Sigmoid colon (tissue), 4 donors: ENCODE measurements at regions not wholly inside any gene's neighbourhood (a gene's known extent, or its start where the extent isn't known, plus 50 kb on each side); places are given as distances from the start of the nearest gene placed in this dataset.

Source experiments
- POLR2AphosphoS5 ChIP-seq, 4 donors: sonication (generic); formaldehyde crosslinking; IDR thresholded peaks; one replicate each; pipeline ENCODE4 v1.6.1; 2017; ENCODE audit warnings: antibody characterized with exemption in 4 of 4
- TF ChIP-seq, protein P1 (sequence below), 4 experiments: fragments of 450-650 bp in 3 of 4; fragments of 200-600 bp in 1 of 4; IDR thresholded peaks; one replicate each; pipeline ENCODE4 v1.5.1; 2016 to 2019; ENCODE audit warnings: antibody characterized with exemption in 4 of 4, mild to moderate bottlenecking in 3 of 4, moderate library complexity in 2 of 4

DNA sequence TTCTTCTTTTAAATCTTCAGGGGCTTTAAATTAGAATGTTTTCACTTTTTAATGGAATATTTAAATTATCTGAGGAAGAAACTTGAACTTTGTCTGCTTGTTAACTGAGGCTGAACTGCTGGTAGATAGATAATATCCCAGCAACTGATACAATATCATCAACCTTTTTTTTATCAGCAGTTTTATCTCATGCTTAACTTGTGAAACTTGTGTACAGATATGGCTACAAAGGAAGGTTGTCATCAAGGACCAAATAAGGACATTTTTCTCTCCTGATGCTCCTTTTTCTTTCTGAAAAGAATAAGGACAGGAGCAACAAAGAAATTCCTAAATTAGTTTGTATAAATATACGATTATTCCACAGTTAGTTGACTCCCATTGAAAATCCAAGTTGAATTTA lies 66.4 kb upstream of the KBTBD8 start:
- TF ChIP-seq POLR2AphosphoS5 (IDR thresholded peaks at IDR 0.05) = no peak
- TF ChIP-seq, protein P1, sequence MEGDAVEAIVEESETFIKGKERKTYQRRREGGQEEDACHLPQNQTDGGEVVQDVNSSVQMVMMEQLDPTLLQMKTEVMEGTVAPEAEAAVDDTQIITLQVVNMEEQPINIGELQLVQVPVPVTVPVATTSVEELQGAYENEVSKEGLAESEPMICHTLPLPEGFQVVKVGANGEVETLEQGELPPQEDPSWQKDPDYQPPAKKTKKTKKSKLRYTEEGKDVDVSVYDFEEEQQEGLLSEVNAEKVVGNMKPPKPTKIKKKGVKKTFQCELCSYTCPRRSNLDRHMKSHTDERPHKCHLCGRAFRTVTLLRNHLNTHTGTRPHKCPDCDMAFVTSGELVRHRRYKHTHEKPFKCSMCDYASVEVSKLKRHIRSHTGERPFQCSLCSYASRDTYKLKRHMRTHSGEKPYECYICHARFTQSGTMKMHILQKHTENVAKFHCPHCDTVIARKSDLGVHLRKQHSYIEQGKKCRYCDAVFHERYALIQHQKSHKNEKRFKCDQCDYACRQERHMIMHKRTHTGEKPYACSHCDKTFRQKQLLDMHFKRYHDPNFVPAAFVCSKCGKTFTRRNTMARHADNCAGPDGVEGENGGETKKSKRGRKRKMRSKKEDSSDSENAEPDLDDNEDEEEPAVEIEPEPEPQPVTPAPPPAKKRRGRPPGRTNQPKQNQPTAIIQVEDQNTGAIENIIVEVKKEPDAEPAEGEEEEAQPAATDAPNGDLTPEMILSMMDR (IDR thresholded peaks at IDR 0.05) = no peak
